IMR-90 (cell line): ENCODE measurements at regions not wholly inside any gene's neighbourhood (a gene's known extent, or its start where the extent isn't known, plus 50 kb on each side); places are given as distances from the start of the nearest gene placed in this dataset.
A peak's percentile ranks its signal among the peaks of the same experiment; 100 is the strongest.
"Not testable (repeated sequence)": the region's sequence is repeated elsewhere in the genome, so short reads cannot be mapped to it uniquely, and the experiment has no call there.

Experiments
- ATAC-seq: fragments of 200-7000 bp; cut with Tn5 transposase; 2 replicates; pipeline ENCODE4 v1.9.1; 2020; ENCODE audit warnings: low read depth, mild to moderate bottlenecking, moderate library complexity
- BruUV-seq: library from RNA; stranded (reverse); fragments of 400-500 nt; replicated peaks from 2 replicates; lab custom pipeline; 2021; lab: Mats Ljungman, UMichigan
- CTCF ChIA-PET: fragments of 300-600 bp; formaldehyde crosslinking; extraction: SDS; loops from one replicate; lab custom pipeline; 2021; ENCODE audit warnings: antibody characterized with exemption; lab: Yijun Ruan, JAX
- POLR2A ChIA-PET: fragments of 300-600 bp; sonication (Branson Sonifier 250); formaldehyde crosslinking; loops from one replicate; lab custom pipeline; 2022; ENCODE audit warnings: antibody characterized with exemption; ENCODE audit not compliant: unreplicated experiment; lab: Charles Lee
- DNase-seq: peaks from one replicate; pipeline ENCODE4 v3.0.0; 2013
- H2AFZ ChIP-seq: replicated peaks from 2 replicates; pipeline ENCODE3; 2013; ENCODE audit warnings: low read length, mild to moderate bottlenecking; ENCODE audit not compliant: poor library complexity
- H2AK5ac ChIP-seq: 2 replicates; pipeline ENCODE4 v1.6.1; 2013; ENCODE audit warnings: low read depth, low read length, inconsistent platforms
- H2AK9ac ChIP-seq: replicated peaks from 2 replicates; pipeline ENCODE3; 2013; ENCODE audit warnings: mild to moderate bottlenecking, low read depth, low read length, moderate library complexity; ENCODE audit not compliant: poor library complexity
- H2BK120ac ChIP-seq: 2 replicates; pipeline ENCODE4 v1.6.1; 2013; ENCODE audit warnings: low read depth, low read length, inconsistent platforms
- H2BK15ac ChIP-seq: 3 replicates; pipeline ENCODE4 v1.6.1; 2013; ENCODE audit warnings: low read depth, low read length, inconsistent platforms
- H2BK20ac ChIP-seq: 2 replicates; pipeline ENCODE4 v1.6.1; 2013; ENCODE audit warnings: low read depth, mild to moderate bottlenecking, inconsistent platforms, low read length, moderate library complexity
- H2BK5ac ChIP-seq: 2 replicates; pipeline ENCODE4 v1.6.1; 2013; ENCODE audit warnings: mild to moderate bottlenecking, low read depth, low read length, inconsistent platforms; ENCODE audit not compliant: poor library complexity, severe bottlenecking
- H3K14ac ChIP-seq: replicated peaks from 2 replicates; pipeline ENCODE4 v1.6.1; 2013; ENCODE audit warnings: low read depth, low read length, inconsistent platforms
- H3K18ac ChIP-seq: 2 replicates; pipeline ENCODE4 v1.6.1; 2013; ENCODE audit warnings: low read depth, low read length, control low read depth
- H3K23ac ChIP-seq: 2 replicates; pipeline ENCODE4 v1.6.1; 2013; ENCODE audit warnings: low read depth, low read length, inconsistent platforms
- H3K27ac ChIP-seq: 2 replicates; pipeline ENCODE4 v1.5.1; 2013; ENCODE audit warnings: mild to moderate bottlenecking, control low read depth, low read length; ENCODE audit not compliant: insufficient read depth
- H3K27me3 ChIP-seq: 2 replicates; pipeline ENCODE4 v1.6.1; 2013; ENCODE audit warnings: low read length; ENCODE audit not compliant: control insufficient read depth, insufficient read depth
- H3K36me3 ChIP-seq: 2 replicates; pipeline ENCODE4 v1.6.1; 2013; ENCODE audit warnings: low read length, mixed read lengths; ENCODE audit not compliant: control insufficient read depth, insufficient read depth
- H3K4ac ChIP-seq: 2 replicates; pipeline ENCODE4 v1.6.1; 2013; ENCODE audit warnings: low read depth, low read length, inconsistent platforms
- H3K4me1 ChIP-seq: 2 replicates; pipeline ENCODE4 v1.6.1; 2013; ENCODE audit warnings: low read length, mixed read lengths; ENCODE audit not compliant: control insufficient read depth, insufficient read depth
- H3K4me2 ChIP-seq: 2 replicates; pipeline ENCODE4 v1.6.1; 2013; ENCODE audit warnings: low read depth, mild to moderate bottlenecking, control low read depth, low read length, moderate library complexity
- H3K4me3 ChIP-seq: 2 replicates; pipeline ENCODE4 v1.5.1; 2013; ENCODE audit warnings: low read depth, mild to moderate bottlenecking, control low read depth, low read length, moderate library complexity; ENCODE audit not compliant: insufficient read depth
- H3K56ac ChIP-seq: 2 replicates; pipeline ENCODE4 v1.6.1; 2013; ENCODE audit warnings: low read length, inconsistent platforms; ENCODE audit not compliant: insufficient read depth; ENCODE audit errors: extremely low read depth
- H3K79me1 ChIP-seq, 2 experiments: 2 replicates each; pipeline ENCODE4 v1.6.1; 2013; ENCODE audit warnings: low read length in 2 of 2, inconsistent platforms in 1 of 2, low read depth in 1 of 2
- H3K9ac ChIP-seq: 2 replicates; pipeline ENCODE4 v1.6.1; 2013; ENCODE audit warnings: low read depth, low read length, control low read depth
- H3K9me1 ChIP-seq: 2 replicates; pipeline ENCODE4 v1.6.1; 2013; ENCODE audit warnings: low read length, inconsistent platforms; ENCODE audit not compliant: insufficient read depth
- H3K9me3 ChIP-seq: 2 replicates; pipeline ENCODE4 v1.6.1; 2013; ENCODE audit warnings: low read length; ENCODE audit not compliant: control insufficient read depth, insufficient read depth
- H4K20me1 ChIP-seq: 2 replicates; pipeline ENCODE4 v1.6.1; 2013; ENCODE audit warnings: low read length, inconsistent platforms; ENCODE audit not compliant: insufficient read depth
- H4K5ac ChIP-seq: 2 replicates; pipeline ENCODE4 v1.6.1; 2013; ENCODE audit warnings: mild to moderate bottlenecking, low read depth, low read length, control low read depth
- H4K8ac ChIP-seq, 2 experiments: 2 replicates each; pipeline ENCODE4 v1.6.1; 2013; ENCODE audit warnings: low read depth in 2 of 2, low read length in 2 of 2, control low read depth in 1 of 2, inconsistent platforms in 1 of 2
- H4K91ac ChIP-seq: 2 replicates; pipeline ENCODE4 v1.6.1; 2013; ENCODE audit warnings: low read depth, low read length, inconsistent platforms; ENCODE audit not compliant: insufficient read depth
- WGBS, 2 experiments: methylation state at CpG; one replicate each; pipeline versions ENCODE4 v1.1.5 to v1.1.7; 2013; ENCODE audit warnings: missing lambda C conversion rate in 2 of 2; ENCODE audit not compliant: insufficient read length in 1 of 2; ENCODE audit errors: extremely low coverage in 2 of 2; 5-methylcytosine and 5-hydroxymethylcytosine counted together
- dilution Hi-C: fragments of 300-500 bp; cut with HindIII; formaldehyde crosslinking; loops from one replicate; pipeline ENCODE4 v1.14.3; 2018; ENCODE audit warnings: low sequenced_read_pairs; ENCODE audit not compliant: unreplicated experiment
- in situ Hi-C: fragments of 300-500 bp; cut with MboI; formaldehyde crosslinking; loops from 3 replicates; pipeline ENCODE4 v1.14.3; 2019; ENCODE audit warnings: low sequenced_read_pairs, inconsistent platforms, mixed read lengths
- intact Hi-C: fragments of 100-400 bp; cut with micrococcal nuclease; formaldehyde crosslinking; loops from 2 replicates; pipeline ENCODE4 v1.10.0; 2022

DNA sequence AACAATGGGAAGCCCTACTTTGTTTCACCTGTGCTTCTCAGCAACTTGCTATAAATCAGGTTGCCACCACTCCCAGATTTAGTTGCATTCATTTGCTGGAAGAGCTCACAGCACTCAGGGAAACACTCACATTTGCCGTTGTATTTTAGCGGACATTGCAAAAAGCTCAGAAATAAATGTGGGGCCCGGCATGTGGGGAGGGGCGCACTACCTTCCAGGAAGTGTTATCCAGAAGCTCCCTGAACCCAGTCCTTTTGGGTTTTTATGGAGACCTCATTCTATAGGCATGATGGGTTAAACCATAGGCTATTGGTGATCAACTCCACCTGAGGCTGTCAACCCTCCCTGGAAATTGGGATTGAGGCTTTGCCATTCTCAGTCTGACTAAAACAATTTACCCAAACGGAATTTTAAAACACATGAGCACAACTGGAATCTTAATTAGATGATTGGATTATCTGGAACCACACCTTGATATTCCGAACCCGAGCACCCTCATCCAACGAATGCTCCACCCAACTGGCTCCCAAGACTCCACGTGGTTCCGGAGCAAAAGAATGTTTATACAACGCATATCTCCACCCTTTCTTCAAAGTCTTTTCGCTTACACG lies 525.9 kb downstream of the CWH43 start:
- H4K8ac ChIP-seq, H2AK5ac ChIP-seq, H3K4me2 ChIP-seq, H3K36me3 ChIP-seq, H2AFZ ChIP-seq, H3K56ac ChIP-seq, CTCF ChIA-PET, H2AK9ac ChIP-seq, H3K18ac ChIP-seq, dilution Hi-C loops, H2BK20ac ChIP-seq, intact Hi-C loops, H4K20me1 ChIP-seq, H3K27ac ChIP-seq, H2BK15ac ChIP-seq, H3K27me3 ChIP-seq, H3K79me1 ChIP-seq, H4K5ac ChIP-seq, ATAC-seq, H3K4me3 ChIP-seq, POLR2A ChIA-PET, H3K14ac ChIP-seq, H3K23ac ChIP-seq, H3K4ac ChIP-seq, H4K91ac ChIP-seq, H2BK5ac ChIP-seq, H3K4me1 ChIP-seq, H2BK120ac ChIP-seq, BruUV-seq, H3K9me1 ChIP-seq, H3K9ac ChIP-seq, in situ Hi-C loops: not testable (repeated sequence)
- peaks cover 28% of the 10 kb centered on the region for H3K9me3 ChIP-seq
- WGBS, 2 experiments, result 74% methylated on average over 7 of the region's 13 CpGs; no CpG with 5 or more reads in 1 of the 2 experiments
- peak; percentile 12 for DNase-seq

DNA sequence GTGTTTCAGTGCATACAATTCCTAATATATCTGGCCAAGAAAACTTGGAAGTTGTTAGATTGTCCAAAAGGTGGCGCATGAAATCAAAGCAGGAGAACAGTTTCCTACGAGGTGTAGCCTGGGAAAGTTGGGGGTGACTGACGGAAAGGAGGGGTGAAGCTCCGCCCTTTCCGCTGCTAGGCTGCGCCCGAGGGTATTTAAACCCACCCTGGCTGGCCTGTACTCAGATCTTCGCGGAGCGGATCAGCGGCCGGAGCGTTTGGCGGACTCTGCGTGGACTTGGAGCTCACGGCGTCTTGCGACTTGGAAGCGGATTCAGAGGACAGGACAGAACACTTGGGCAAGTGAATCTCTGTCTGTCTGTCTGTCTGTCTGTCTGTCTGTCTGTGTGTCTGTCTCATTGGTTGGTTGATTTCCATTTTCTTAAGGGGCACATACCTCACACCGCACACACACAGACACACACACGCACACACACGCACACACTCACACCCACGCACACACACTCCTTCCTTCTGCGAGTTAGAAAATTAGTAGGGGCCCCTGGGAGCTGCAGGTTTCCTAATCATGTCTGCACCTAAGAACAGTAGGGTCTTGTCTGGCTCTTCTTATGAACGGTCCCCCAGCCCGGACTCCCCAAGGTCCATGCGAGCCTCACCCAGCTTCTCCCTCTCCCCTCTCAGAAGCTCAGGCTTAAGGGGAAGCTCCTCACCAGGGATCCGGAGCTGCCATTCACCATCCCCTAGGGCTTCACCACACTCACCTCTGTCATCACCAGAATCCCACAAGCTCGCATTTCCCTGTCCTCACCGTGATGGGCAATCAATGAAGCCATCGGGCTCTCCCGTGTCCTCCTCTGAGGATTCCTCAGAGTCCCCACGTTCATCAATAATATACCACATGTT lies 526.8 kb downstream of the CWH43 start:
- H3K79me1 ChIP-seq, H3K23ac ChIP-seq, dilution Hi-C loops, H2BK5ac ChIP-seq, in situ Hi-C loops, BruUV-seq, H3K18ac ChIP-seq, H2AFZ ChIP-seq, H3K14ac ChIP-seq, H3K9me1 ChIP-seq, H3K36me3 ChIP-seq, H3K4me2 ChIP-seq, ATAC-seq, H2BK20ac ChIP-seq, CTCF ChIA-PET, H4K20me1 ChIP-seq, H3K27me3 ChIP-seq, H3K27ac ChIP-seq, H3K4me1 ChIP-seq, H4K5ac ChIP-seq, H2BK120ac ChIP-seq, H3K4me3 ChIP-seq, H2AK5ac ChIP-seq, H2BK15ac ChIP-seq, H3K9ac ChIP-seq, H2AK9ac ChIP-seq, H4K8ac ChIP-seq, H4K91ac ChIP-seq, POLR2A ChIA-PET, intact Hi-C loops, H3K4ac ChIP-seq, H3K56ac ChIP-seq: not testable (repeated sequence)
- H3K9me3 ChIP-seq, result peaks cover 28% of the 10 kb centered on the region
- DNase-seq, result peak; percentile 0
- 63 to 100% methylated on average over 3 to 24 of the region's 33 CpGs for WGBS, 2 experiments
